ENCODE measurements at regions not wholly inside any gene's neighbourhood (a gene's known extent, or its start where the extent isn't known, plus 50 kb on each side); places are given as distances from the start of the nearest gene placed in this dataset.

GRCh38 chr6:100267721-100268123 lies 197.0 kb downstream of the SIM1 start:
- peak; percentile 31 for DNase-seq (ENCODE audit: low read depth)

- DNase-seq (ENCODE audit: low read depth), result peak; percentile 47
These were observed 198.0 kb downstream of the SIM1 start for GRCh38 chr6:100266494-100267401.

- no peak for DNase-seq (ENCODE audit: low read depth)
These were observed 202.6 kb downstream of the SIM1 start for GRCh38 chr6:100262086-100262485.

GRCh38 chr6:100261486-100261885 lies 203.2 kb downstream of the SIM1 start:
- no peak for DNase-seq (ENCODE audit: low read depth)

- DNase-seq (ENCODE audit: low read depth), result no peak
These were observed 204.1 kb downstream of the SIM1 start for GRCh38 chr6:100260584-100260983.

GRCh38 chr6:100259865-100260264 lies 204.9 kb downstream of the SIM1 start:
- DNase-seq (ENCODE audit: low read depth), result no peak

GRCh38 chr6:100258752-100259151 lies 206.0 kb downstream of the SIM1 start:
- no peak for DNase-seq (ENCODE audit: low read depth)

GRCh38 chr6:100257793-100258395 lies 206.8 kb downstream of the SIM1 start:
- DNase-seq (ENCODE audit: low read depth), result no peak

GRCh38 chr6:100255701-100256100 lies 209.0 kb downstream of the SIM1 start:
- no peak for DNase-seq (ENCODE audit: low read depth)

GRCh38 chr6:100247123-100247522 lies 217.6 kb downstream of the SIM1 start:
- no peak for DNase-seq (ENCODE audit: low read depth)

- no peak for DNase-seq (ENCODE audit: low read depth)
These were observed 218.5 kb downstream of the SIM1 start for GRCh38 chr6:100246206-100246605.

- no peak for DNase-seq (ENCODE audit: low read depth)
These were observed 223.9 kb downstream of the SIM1 start for GRCh38 chr6:100240798-100241197.

- DNase-seq (ENCODE audit: low read depth), result no peak
These were observed 226.9 kb downstream of the SIM1 start for GRCh38 chr6:100237821-100238220.

- no peak for DNase-seq (ENCODE audit: low read depth)
These were observed 228.3 kb downstream of the SIM1 start for GRCh38 chr6:100236389-100236788.

- DNase-seq (ENCODE audit: low read depth), result no peak
These were observed 229.1 kb downstream of the SIM1 start for GRCh38 chr6:100235631-100236030.

GRCh38 chr6:100234625-100235024 lies 230.1 kb downstream of the SIM1 start:
- no peak for DNase-seq (ENCODE audit: low read depth)

GRCh38 chr6:100232781-100233573 lies 231.7 kb downstream of the SIM1 start:
- DNase-seq (ENCODE audit: low read depth), result no peak

- DNase-seq (ENCODE audit: low read depth), result peak; percentile 47
These were observed 233.8 kb downstream of the SIM1 start for GRCh38 chr6:100230953-100231316.

GRCh38 chr6:100230115-100230952 lies 234.4 kb downstream of the SIM1 start:
- DNase-seq (ENCODE audit: low read depth), result no peak

- no peak for DNase-seq (ENCODE audit: low read depth)
These were observed 235.2 kb downstream of the SIM1 start for GRCh38 chr6:100229512-100229911.

GRCh38 chr6:100228834-100229441 lies 234.9 kb upstream of the MCHR2 start:
- DNase-seq (ENCODE audit: low read depth), result peak; percentile 52
